ENCODE measurements at regions not wholly inside any gene's neighbourhood (a gene's known extent, or its start where the extent isn't known, plus 50 kb on each side); places are given as distances from the start of the nearest gene placed in this dataset.

DNA sequence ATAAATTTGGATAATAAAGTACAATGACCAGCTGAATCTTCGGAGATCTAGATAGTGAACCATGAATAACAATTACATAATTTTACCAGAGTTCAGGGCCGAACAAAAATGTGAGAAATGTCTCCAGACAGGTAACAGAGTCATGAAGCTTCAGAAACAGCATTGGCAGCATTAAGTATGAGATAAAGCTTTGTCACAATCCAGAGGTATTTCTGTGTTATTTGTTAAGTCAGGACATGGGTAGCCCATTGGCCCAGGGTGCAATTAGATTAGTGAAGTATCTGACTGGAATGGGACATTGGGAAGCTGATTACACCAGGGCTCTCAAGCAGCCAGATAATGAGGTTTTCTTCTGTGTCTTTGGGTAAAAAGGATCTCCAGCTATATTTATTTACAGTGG is 184.2 kb upstream of the PPP1R3A start:
- TF ChIP-seq, protein P1, sequence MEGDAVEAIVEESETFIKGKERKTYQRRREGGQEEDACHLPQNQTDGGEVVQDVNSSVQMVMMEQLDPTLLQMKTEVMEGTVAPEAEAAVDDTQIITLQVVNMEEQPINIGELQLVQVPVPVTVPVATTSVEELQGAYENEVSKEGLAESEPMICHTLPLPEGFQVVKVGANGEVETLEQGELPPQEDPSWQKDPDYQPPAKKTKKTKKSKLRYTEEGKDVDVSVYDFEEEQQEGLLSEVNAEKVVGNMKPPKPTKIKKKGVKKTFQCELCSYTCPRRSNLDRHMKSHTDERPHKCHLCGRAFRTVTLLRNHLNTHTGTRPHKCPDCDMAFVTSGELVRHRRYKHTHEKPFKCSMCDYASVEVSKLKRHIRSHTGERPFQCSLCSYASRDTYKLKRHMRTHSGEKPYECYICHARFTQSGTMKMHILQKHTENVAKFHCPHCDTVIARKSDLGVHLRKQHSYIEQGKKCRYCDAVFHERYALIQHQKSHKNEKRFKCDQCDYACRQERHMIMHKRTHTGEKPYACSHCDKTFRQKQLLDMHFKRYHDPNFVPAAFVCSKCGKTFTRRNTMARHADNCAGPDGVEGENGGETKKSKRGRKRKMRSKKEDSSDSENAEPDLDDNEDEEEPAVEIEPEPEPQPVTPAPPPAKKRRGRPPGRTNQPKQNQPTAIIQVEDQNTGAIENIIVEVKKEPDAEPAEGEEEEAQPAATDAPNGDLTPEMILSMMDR (IDR thresholded peaks at IDR 0.05) = no peak
- TF ChIP-seq POLR2A (IDR thresholded peaks at IDR 0.05) = no peak
